GM12878 (cell line): ENCODE measurements at regions not wholly inside any gene's neighbourhood (a gene's known extent, or its start where the extent isn't known, plus 50 kb on each side); places are given as distances from the start of the nearest gene placed in this dataset.

Source experiments
- ATAC-seq: fragments of 200-7000 bp; cut with Tn5 transposase; 3 replicates; pipeline ENCODE4 v1.9.1; 2020; ENCODE audit warnings: mild to moderate bottlenecking, moderate library complexity
- BruUV-seq: library from RNA; stranded (reverse); fragments of 400-500 nt; replicated peaks from 2 replicates; lab custom pipeline; 2021; lab: Mats Ljungman, UMichigan
- CTCF ChIA-PET: fragments of 300-600 bp; sonication (Branson Sonifier 250); formaldehyde crosslinking; extraction: SDS; loops from one replicate; lab custom pipeline; 2021; ENCODE audit warnings: inconsistent platforms; lab: Yijun Ruan, JAX
- POLR2A ChIA-PET: fragments of 350-600 bp; formaldehyde crosslinking; extraction: SDS; loops from one replicate; lab custom pipeline; 2021; ENCODE audit warnings: inconsistent platforms; lab: Charles Lee
- RAD21 ChIA-PET: fragments of 300-600 bp; sonication (Branson Sonifier 250); formaldehyde crosslinking; loops from one replicate; lab custom pipeline; 2023; ENCODE audit warnings: antibody characterized with exemption; ENCODE audit not compliant: unreplicated experiment; lab: Charles Lee
- SMC1A ChIA-PET: fragments of 300-600 bp; sonication (Branson Sonifier 250); formaldehyde crosslinking; loops from one replicate; lab custom pipeline; 2023; ENCODE audit not compliant: unreplicated experiment, uncharacterized antibody; lab: Charles Lee
- DNase-seq: peaks from one replicate; pipeline ENCODE4 v3.0.0-alpha.2; 2011; ENCODE audit warnings: low read depth, low spot score
- FAIRE-seq: peaks from 3 replicates; lab custom pipeline; 2011; peaks lifted over from hg19 to GRCh38; lab: Jason Lieb, UNC
- H2AFZ ChIP-seq: 2 replicates; pipeline ENCODE4 v1.6.0; 2011; ENCODE audit warnings: low read depth, low read length, control low read depth; ENCODE audit not compliant: control insufficient read depth
- H3K27ac ChIP-seq: 2 replicates; pipeline ENCODE4 v1.5.1; 2011; ENCODE audit warnings: control low read depth; ENCODE audit not compliant: control insufficient read depth, insufficient read depth
- H3K27me3 ChIP-seq, 2 experiments: replicated peaks in 1 of 2; 2 replicates each; pipeline versions ENCODE4 v1.6.0 to v1.6.1; 2011; ENCODE audit warnings: low read length in 1 of 2; ENCODE audit not compliant: control insufficient read depth in 2 of 2, insufficient read depth in 2 of 2
- H3K36me3 ChIP-seq, 2 experiments: 2 replicates each; pipeline ENCODE4 v1.5.1; 2011; ENCODE audit warnings: low read length in 1 of 2; ENCODE audit not compliant: control insufficient read depth in 2 of 2, insufficient read depth in 2 of 2
- H3K4me1 ChIP-seq: 2 replicates; pipeline ENCODE4 v1.6.1; 2011; ENCODE audit warnings: mild to moderate bottlenecking, low read length, moderate library complexity, mixed read lengths; ENCODE audit not compliant: control insufficient read depth, insufficient read depth
- H3K4me2 ChIP-seq: 2 replicates; pipeline ENCODE4 v1.6.0; 2011; ENCODE audit warnings: control low read depth; ENCODE audit not compliant: control insufficient read depth, insufficient read depth
- H3K4me3 ChIP-seq: fragments of 200-600 bp; sonication (generic); 2 replicates; pipeline ENCODE4 v1.5.1; 2016
- H3K79me2 ChIP-seq: 2 replicates; pipeline ENCODE4 v1.6.0; 2011; ENCODE audit warnings: low read length; ENCODE audit not compliant: control insufficient read depth, insufficient read depth
- H3K9ac ChIP-seq: 2 replicates; pipeline ENCODE4 v1.8.0; 2011; ENCODE audit warnings: low read length, control low read depth, mixed read lengths; ENCODE audit not compliant: control insufficient read depth, insufficient read depth
- H3K9me3 ChIP-seq: replicated peaks from 3 replicates; pipeline ENCODE4 v1.5.1; 2011; ENCODE audit warnings: mild to moderate bottlenecking, low read length; ENCODE audit not compliant: control insufficient read depth, insufficient read depth
- H4K20me1 ChIP-seq: 2 replicates; pipeline ENCODE4 v1.6.0; 2011; ENCODE audit not compliant: control insufficient read depth, insufficient read depth
- HDAC6 ChIP-seq: fragments of 200-600 bp; sonication (generic); IDR thresholded peaks from one replicate; pipeline ENCODE4 v1.8.0; 2017; ENCODE audit warnings: antibody characterized with exemption; ENCODE audit not compliant: unreplicated experiment
- IKZF1 ChIP-seq: fragments of 450-650 bp; conservative IDR thresholded peaks from 2 replicates; pipeline ENCODE4 v1.6.1; 2017; ENCODE audit warnings: antibody characterized with exemption, mild to moderate bottlenecking
- KDM1A ChIP-seq: fragments of 200-600 bp; sonication (generic); IDR thresholded peaks from 2 replicates; pipeline ENCODE4 v1.6.1; 2016; ENCODE audit warnings: borderline replicate concordance
- MXI1 ChIP-seq: fragments of 150-350 bp; IDR thresholded peaks from 2 replicates; pipeline ENCODE4 v1.6.1; 2011; ENCODE audit warnings: low read depth, mild to moderate bottlenecking, inconsistent platforms, low read length, improper control_type of control experiment
- PBX3 ChIP-seq: IDR thresholded peaks from 2 replicates; pipeline ENCODE4 v1.6.1; 2011; ENCODE audit warnings: mild to moderate bottlenecking, low read depth, low read length, moderate library complexity; ENCODE audit not compliant: insufficient replicate concordance
- RAD21 ChIP-seq: IDR thresholded peaks from 2 replicates; pipeline ENCODE4 v1.6.1; 2011; ENCODE audit warnings: mild to moderate bottlenecking, low read depth, low read length, moderate library complexity; ENCODE audit not compliant: insufficient read depth
- RBBP5 ChIP-seq: fragments of 200-600 bp; sonication (generic); conservative IDR thresholded peaks from 2 replicates; pipeline ENCODE4 v1.6.1; 2016
- RCOR1 ChIP-seq: conservative IDR thresholded peaks from 2 replicates; pipeline ENCODE4 v1.6.1; 2012; ENCODE audit warnings: low read depth, low read length, improper control_type of control experiment
- YY1 ChIP-seq: IDR thresholded peaks from 2 replicates; pipeline ENCODE4 v1.6.1; 2011; ENCODE audit warnings: low read depth, mild to moderate bottlenecking, low read length
- ZNF24 ChIP-seq: fragments of 450-650 bp; IDR thresholded peaks from 2 replicates; pipeline ENCODE4 v1.6.1; 2017; ENCODE audit warnings: antibody characterized with exemption, mild to moderate bottlenecking
- ZNF687 ChIP-seq: fragments of 450-650 bp; IDR thresholded peaks from 2 replicates; pipeline ENCODE4 v1.6.1; 2017; ENCODE audit warnings: mild to moderate bottlenecking, moderate library complexity
- WGBS: methylation state at CpG from one replicate; pipeline ENCODE4 v1.1.6; 2016; ENCODE audit warnings: low lambda C conversion rate; ENCODE audit not compliant: insufficient replicate concordance, insufficient coverage; ENCODE audit errors: missing lambda C conversion rate; 5-methylcytosine and 5-hydroxymethylcytosine counted together
- in situ Hi-C: fragments of 300-500 bp; cut with MboI; formaldehyde crosslinking; loops from 9 replicates; pipeline ENCODE4 v1.14.3; 2018; ENCODE audit warnings: mixed read lengths
- intact Hi-C: fragments of 100-400 bp; cut with micrococcal nuclease; formaldehyde crosslinking; loops from one replicate; pipeline ENCODE4 v1.14.2; 2022; ENCODE audit not compliant: unreplicated experiment
- TF ChIP-seq, protein P1 (sequence below): fragments of 450-650 bp; conservative IDR thresholded peaks from 2 replicates; pipeline ENCODE4 v1.6.1; 2017; ENCODE audit warnings: mild to moderate bottlenecking, moderate library complexity
- TF ChIP-seq, protein P2 (sequence below): fragments of 450-650 bp; IDR thresholded peaks from 2 replicates; pipeline ENCODE4 v1.6.1; 2016; ENCODE audit warnings: mild to moderate bottlenecking
- TF ChIP-seq, protein P3 (sequence below): IDR thresholded peaks from 2 replicates; pipeline ENCODE4 v1.6.1; 2012; ENCODE audit warnings: low read depth, low read length, improper control_type of control experiment

DNA sequence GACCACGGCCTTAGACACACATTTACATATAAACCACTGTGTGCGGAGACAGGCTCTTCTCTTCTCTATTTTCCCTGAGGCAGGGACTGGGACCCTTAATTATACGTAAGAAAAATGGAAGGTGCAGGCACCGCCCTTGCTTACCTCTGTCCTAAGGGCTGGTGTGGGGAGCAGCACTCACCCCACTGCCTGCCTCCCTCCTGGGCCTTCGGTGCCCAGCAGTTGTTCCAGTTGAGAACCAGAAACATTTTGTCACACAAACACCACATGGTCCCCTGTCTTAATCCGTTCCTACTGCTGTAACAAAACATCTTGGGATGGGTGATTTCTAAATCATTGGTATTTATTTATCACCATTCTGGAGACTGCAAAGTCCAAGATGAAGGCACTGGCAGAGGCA, 192.7 kb upstream of the DIO3 start (continued):
- TF ChIP-seq PBX3 (no peak), HDAC6 (no peak), RAD21 (no peak), KDM1A (no peak), ZNF687 (no peak)

DNA sequence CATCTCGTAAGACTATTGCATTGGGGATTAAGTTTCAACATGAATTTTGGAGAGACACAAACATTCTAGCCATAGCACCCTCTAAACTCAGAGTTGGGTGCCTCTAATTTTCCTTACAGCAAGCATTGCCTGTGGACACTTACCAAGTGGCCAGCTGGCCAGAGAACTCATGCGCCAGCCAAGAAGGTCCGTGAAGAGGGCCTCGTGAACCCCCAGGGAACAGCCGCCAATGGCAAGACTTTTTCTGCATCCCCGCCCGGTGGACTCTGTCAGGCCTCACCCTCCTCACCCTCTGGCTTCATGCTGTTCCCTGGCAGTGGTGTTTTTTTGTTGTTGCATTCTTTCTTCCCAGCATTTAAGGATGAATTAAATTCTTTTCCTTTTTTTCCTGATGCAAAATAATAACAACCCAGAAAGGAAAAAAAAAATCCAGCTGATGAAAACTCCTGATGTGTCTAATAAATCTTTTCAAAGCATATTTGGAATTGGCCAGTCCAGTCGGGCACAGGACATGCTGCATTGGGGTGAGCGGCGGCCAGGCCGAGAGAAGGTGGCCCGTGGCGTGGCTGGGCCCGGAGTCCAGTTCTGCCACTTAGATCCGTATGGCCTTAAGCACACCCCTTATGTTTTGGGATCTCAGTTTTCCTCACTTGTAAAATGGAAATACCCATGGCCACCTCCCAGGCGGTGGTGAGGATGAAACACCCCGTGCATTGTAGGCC, 191.9 kb upstream of the DIO3 start:
- in situ Hi-C loops, result no loop called here
- 54% methylated on average over 17 of the region's 17 CpGs for WGBS
- no peaks in the 10 kb centered on the region for H3K4me1 ChIP-seq
- H3K9me3 ChIP-seq, result no peaks in the 10 kb centered on the region
- BruUV-seq, result no TSS peak
- ChIA-PET SMC1A (no interaction called here), POLR2A (no interaction called here), RAD21 (no interaction called here), CTCF (no interaction called here)
- no peak overlapping the region for H3K4me3 ChIP-seq
- intact Hi-C loops, result no loop called here
- H4K20me1 ChIP-seq, result no peaks in the 10 kb centered on the region
- H3K27ac ChIP-seq, result no peak overlapping the region
- H2AFZ ChIP-seq, result no peak overlapping the region
- no peaks in the 10 kb centered on the region for H3K27me3 ChIP-seq
- DNase-seq (no peak), ATAC-seq (no peak), FAIRE-seq (no peak)
- no peak overlapping the region for H3K4me2 ChIP-seq
- H3K36me3 ChIP-seq, result no peaks in the 10 kb centered on the region
- no peak overlapping the region for H3K9ac ChIP-seq
- H3K79me2 ChIP-seq, result no peaks in the 10 kb centered on the region
- TF ChIP-seq YY1 (no peak), IKZF1 (no peak), KDM1A (no peak), ZNF24 (no peak), RCOR1 (no peak), MXI1 (no peak), RBBP5 (no peak)
- TF ChIP-seq, protein P1, sequence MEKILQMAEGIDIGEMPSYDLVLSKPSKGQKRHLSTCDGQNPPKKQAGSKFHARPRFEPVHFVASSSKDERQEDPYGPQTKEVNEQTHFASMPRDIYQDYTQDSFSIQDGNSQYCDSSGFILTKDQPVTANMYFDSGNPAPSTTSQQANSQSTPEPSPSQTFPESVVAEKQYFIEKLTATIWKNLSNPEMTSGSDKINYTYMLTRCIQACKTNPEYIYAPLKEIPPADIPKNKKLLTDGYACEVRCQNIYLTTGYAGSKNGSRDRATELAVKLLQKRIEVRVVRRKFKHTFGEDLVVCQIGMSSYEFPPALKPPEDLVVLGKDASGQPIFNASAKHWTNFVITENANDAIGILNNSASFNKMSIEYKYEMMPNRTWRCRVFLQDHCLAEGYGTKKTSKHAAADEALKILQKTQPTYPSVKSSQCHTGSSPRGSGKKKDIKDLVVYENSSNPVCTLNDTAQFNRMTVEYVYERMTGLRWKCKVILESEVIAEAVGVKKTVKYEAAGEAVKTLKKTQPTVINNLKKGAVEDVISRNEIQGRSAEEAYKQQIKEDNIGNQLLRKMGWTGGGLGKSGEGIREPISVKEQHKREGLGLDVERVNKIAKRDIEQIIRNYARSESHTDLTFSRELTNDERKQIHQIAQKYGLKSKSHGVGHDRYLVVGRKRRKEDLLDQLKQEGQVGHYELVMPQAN, result no peak
- TF ChIP-seq, protein P2, sequence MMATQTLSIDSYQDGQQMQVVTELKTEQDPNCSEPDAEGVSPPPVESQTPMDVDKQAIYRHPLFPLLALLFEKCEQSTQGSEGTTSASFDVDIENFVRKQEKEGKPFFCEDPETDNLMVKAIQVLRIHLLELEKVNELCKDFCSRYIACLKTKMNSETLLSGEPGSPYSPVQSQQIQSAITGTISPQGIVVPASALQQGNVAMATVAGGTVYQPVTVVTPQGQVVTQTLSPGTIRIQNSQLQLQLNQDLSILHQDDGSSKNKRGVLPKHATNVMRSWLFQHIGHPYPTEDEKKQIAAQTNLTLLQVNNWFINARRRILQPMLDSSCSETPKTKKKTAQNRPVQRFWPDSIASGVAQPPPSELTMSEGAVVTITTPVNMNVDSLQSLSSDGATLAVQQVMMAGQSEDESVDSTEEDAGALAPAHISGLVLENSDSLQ, result no peak
- TF ChIP-seq, protein P3, sequence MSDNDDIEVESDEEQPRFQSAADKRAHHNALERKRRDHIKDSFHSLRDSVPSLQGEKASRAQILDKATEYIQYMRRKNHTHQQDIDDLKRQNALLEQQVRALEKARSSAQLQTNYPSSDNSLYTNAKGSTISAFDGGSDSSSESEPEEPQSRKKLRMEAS, result no peak
